ENCODE measurements at regions not wholly inside any gene's neighbourhood (a gene's known extent, or its start where the extent isn't known, plus 50 kb on each side); places are given as distances from the start of the nearest gene placed in this dataset.

- no peaks in the 10 kb centered on the region for H3K9me3 ChIP-seq
- no peak overlapping the region for H3K4me3 ChIP-seq
- intact Hi-C loops (cut with DNase I), result no loop called here
- DNase-seq (no peak), ATAC-seq (no peak)
- peaks cover 0 to 4% (median 0%) of the 10 kb centered on the region in 3 donors for H3K27me3 ChIP-seq (ENCODE audit: insufficient read depth in 3 of 3, low read length in 2 of 3)
- H3K27ac ChIP-seq, result no peak overlapping the region
- no peak for TF ChIP-seq CTCF (IDR thresholded peaks at IDR 0.05)
- 64 to 71% (median 67%) methylated on average over 7 of the region's 7 CpGs for WGBS, 3 donors
- no peaks in the 10 kb centered on the region for H3K4me1 ChIP-seq
- no peaks in the 10 kb centered on the region for H3K36me3 ChIP-seq (ENCODE audit: insufficient read depth in 1 of 2, low read depth in 1 of 2)
Observed at GRCh38 chr13:40016953-40017660, 361.6 kb downstream of the COG6 start.

DNA sequence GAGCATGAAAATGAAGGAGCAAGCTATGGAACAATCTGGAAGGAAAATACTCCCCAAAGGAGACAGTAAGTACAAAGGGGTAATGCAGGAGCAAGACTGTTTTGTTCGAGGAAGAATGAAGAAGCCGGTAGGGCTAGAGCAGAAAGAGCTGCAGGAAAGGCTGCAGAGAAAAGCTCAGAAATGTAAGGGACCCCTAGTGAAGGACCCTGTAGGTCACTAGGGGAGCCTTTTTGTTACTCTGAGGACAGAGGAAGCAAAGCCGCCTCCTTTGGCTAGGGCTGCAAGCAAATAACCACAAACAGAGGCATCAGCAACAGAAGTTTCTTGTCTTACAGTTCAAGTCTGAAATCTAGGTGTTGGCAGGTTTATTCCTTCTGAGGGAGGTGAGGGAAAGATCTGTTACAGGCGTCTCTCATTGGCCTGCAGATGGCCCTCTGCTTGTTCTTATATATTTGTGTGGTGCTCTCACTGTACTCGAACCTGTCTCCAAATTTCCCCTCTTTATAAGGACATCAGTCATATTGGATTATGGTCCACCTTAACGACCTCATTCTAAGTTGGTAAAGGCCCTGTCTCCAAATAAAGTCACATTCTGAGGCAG, 362.3 kb downstream of the COG6 start:
- Histone ChIP-seq H3K27me3 (ENCODE audit: insufficient read depth in 3 of 3, low read length in 2 of 3) (peaks cover 0 to 4% (median 0%) of the 10 kb centered on the region in 3 donors), H3K27ac (no peak overlapping the region), H3K4me1 (no peaks in the 10 kb centered on the region), H3K4me3 (no peak overlapping the region), H3K36me3 (ENCODE audit: insufficient read depth in 1 of 2, low read depth in 1 of 2) (no peaks in the 10 kb centered on the region), H3K9me3 (no peaks in the 10 kb centered on the region)
- ATAC-seq, result no peak
- 75 to 81% (median 78%) methylated on average over 6 of the region's 6 CpGs for WGBS, 3 donors
- no peak for DNase-seq
- no peak for TF ChIP-seq CTCF (IDR thresholded peaks at IDR 0.05)
- intact Hi-C loops (cut with DNase I), result no loop called here

DNA sequence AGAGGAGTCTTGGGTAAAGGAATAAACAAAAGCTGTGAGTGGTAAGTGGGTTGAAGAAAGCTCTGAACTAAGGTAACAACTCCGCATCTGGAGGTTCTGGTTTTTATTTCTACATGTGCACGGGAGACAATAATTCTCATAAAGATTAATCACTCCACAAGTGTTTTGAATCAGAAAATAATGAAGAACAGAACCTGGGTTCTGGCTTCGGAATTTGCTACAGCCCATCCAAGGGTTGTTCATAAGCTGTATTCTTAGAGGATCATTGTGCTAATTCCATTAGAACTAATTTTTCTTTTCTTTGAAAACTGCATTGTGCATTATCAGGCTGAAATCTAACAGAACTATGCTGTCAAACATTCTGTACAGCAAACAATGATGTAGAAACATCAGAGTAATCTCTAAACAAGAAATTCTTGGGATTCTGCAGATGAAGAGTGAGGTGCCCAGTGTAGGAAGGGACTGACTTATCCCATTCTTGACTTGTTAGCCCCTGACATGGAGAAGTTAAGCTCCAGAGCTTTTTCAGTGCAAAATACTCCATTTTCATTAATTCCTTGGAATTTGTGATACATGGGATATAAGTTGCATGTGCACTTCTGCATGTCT, 368.2 kb downstream of the COG6 start:
- no peaks in the 10 kb centered on the region for H3K9me3 ChIP-seq
- H3K27me3 ChIP-seq (ENCODE audit: insufficient read depth in 3 of 3, low read length in 2 of 3), result peaks cover 0 to 3% (median 0%) of the 10 kb centered on the region in 3 donors
- TF ChIP-seq CTCF (IDR thresholded peaks at IDR 0.05), result no peak
- H3K27ac ChIP-seq, result no peak overlapping the region
- H3K4me1 ChIP-seq, result no peaks in the 10 kb centered on the region
- no peak for ATAC-seq
- no peak for DNase-seq
- intact Hi-C loops (cut with DNase I), result no loop called here
- 82 to 88% (median 86%) methylated on average over 3 of the region's 3 CpGs for WGBS, 3 donors
- H3K4me3 ChIP-seq, result no peak overlapping the region
- H3K36me3 ChIP-seq (ENCODE audit: insufficient read depth in 1 of 2, low read depth in 1 of 2), result no peaks in the 10 kb centered on the region

GRCh38 chr13:40024204-40024966, 368.9 kb downstream of the COG6 start:
- intact Hi-C loops (cut with DNase I), result no loop called here

More at GRCh38 chr13:40024204-40024966, 368.9 kb downstream of the COG6 start:
- Histone ChIP-seq H3K27me3 (ENCODE audit: insufficient read depth in 3 of 3, low read length in 2 of 3) (peaks cover 0 to 3% (median 0%) of the 10 kb centered on the region in 3 donors), H3K9me3 (no peaks in the 10 kb centered on the region), H3K36me3 (ENCODE audit: insufficient read depth in 1 of 2, low read depth in 1 of 2) (no peaks in the 10 kb centered on the region), H3K4me1 (no peaks in the 10 kb centered on the region), H3K4me3 (no peak overlapping the region), H3K27ac (no peak overlapping the region)
- WGBS, 3 donors, result 75 to 87% (median 79%) methylated on average over 3 of the region's 3 CpGs
- DNase-seq (no peak), ATAC-seq (no peak)
- TF ChIP-seq CTCF (IDR thresholded peaks at IDR 0.05), result no peak
